ENCODE measurements at regions not wholly inside any gene's neighbourhood (a gene's known extent, or its start where the extent isn't known, plus 50 kb on each side); places are given as distances from the start of the nearest gene placed in this dataset.
"Not testable (repeated sequence)": the region's sequence is repeated elsewhere in the genome, so short reads cannot be mapped to it uniquely, and the experiment has no call there.

DNA sequence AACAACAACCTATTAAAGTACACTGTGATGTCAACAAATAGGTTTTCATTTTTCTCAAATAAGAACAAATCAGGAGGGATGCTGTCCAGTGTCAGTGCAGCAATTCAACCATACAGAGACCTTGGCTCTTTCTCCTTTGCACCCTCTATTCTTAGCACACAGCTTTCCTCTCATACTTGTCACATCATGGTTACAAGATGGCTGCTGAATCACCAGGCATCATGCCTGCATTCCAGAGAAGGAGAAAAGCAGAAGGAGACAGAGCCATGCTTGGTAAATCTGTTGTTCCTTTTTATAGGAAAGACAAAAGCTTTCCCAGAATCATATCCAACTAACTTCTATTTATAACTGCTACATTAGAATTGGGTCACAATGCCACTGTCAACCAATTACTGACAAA lies 124.7 kb upstream of the VLDLR start:
- no peak for DNase-seq (ENCODE audit: low spot score)

DNA sequence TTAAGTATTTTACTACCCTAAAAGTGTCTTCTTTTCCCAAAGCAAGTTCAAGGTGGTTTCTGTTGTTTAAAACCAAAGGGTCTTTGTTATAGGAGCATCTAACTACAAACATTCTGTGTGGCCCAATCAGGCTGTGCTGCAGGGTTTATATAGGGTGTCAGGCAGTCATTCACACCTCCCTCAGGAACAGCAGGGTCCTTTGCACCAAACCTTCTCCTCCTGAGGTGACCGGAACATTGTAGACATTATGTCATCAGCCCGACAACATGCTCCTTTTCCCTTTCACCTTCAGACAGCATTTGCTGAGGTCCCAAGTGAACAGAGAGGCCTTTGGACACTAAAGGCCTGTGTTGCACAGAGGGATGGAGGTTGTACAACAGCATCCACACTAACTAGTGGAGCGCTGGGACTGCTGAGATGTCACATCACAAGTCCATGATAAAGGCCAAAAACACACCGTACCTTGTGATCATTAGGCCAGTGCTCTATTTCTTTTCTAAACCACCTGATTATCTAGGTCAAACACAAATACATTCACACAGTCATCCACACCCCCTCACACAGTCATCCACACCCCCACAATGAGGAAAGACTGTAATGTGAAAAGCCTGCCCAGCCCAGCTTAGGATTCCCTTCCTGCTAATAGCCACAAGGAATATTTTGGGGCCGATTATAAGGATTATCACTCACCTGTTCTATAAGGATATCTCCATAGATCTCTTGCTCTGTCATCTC lies 123.8 kb upstream of the VLDLR start:
- no peak for DNase-seq (ENCODE audit: low spot score)

DNA sequence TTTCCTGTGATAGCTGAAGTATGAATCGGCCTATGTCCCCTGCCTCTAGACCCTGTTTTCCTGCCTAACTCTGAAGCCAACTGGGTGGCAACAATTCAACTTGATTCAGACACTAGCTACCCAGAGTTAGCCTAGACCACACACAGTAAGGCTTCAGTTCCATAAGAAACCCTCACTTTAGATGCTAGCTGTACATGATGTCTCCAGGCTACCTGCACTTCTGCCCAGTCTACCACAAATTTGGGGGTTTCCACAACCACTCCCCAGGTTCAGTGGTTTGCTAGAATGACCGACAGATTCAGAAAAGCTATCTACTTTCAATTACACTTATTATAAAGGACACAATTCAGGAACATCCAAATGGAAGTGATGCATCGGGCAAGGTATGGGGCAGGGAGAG lies 119.4 kb upstream of the VLDLR start:
- no peak for DNase-seq (ENCODE audit: low spot score)

DNA sequence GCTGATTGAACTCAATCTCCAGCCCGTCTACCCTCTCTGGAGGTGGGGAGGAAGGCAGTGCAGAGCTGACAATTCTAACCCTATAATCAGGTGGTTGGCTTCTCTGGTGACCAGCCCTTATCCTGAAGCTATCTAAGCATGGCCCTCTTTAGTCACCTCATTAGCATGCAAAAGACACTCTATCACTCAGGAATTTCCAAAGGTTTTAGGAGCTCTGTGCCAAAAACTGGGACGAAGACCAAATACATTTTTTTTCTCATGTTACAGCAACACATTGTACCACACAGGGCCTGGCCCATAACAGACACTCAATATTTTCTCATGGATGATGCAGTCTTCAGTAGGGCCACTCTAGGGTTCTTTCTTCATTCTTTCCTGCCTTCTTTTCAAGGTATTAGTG lies 118.8 kb upstream of the VLDLR start:
- no peak for DNase-seq (ENCODE audit: low spot score)

DNA sequence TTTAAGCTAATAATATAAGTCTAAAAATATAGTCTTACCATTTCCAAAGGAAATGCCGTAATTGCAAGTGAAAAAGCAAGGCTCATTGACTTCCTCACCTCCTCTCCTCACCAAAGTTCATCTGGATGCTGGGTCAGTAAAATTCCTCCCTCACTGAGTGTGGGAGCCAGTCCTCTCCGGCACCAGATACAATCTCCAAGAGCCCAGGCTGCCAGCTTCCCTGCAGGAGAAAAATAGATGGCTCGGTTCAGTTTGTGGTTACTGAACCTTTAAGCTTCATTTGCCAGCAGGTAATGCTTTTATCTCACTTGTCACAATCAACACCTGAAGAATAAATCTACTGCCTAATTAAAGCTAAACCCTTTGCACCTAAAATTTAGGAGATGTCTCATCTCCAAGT lies 115.3 kb upstream of the VLDLR start:
- DNase-seq (ENCODE audit: low spot score), result no peak

DNA sequence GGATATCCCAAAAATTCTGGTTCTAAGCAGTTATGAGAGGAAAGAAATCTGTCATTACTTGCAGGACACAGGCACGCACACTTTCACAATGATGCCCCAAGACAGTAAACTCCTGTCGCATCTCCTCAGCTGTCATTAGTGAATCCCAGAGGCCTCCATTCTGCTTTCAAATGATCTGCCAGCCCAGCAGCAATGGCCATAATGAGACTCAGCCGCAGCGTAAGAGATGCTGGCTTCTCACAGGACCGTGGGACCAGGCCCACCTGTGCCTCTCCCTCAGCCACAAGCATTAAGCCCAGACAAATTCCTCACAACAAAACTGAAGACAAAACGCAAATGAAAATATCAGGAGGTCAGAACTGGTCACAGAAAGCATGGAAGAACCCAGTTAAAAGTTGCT lies 98.0 kb upstream of the VLDLR start:
- no peak for DNase-seq (ENCODE audit: low spot score)

DNA sequence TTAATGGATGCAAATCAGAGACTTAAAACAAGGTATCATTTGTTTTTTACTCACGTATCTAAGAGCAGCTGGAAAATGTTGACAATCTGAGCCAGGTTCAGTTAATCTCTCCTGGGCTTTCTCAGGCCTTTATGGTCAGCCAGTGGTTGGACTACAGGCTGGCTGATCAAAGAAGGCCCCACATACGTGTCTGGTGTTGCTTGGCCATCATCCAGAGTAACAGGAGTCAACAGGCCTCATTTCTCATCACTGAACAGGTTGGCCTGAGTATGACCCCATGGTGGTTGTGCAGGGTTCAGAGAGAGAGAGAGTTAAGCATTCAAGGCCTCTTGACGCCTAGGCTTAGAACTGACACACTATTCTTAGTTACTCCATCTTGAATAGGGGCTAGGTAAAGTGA lies 97.0 kb upstream of the VLDLR start:
- DNase-seq (ENCODE audit: low spot score), result no peak

DNA sequence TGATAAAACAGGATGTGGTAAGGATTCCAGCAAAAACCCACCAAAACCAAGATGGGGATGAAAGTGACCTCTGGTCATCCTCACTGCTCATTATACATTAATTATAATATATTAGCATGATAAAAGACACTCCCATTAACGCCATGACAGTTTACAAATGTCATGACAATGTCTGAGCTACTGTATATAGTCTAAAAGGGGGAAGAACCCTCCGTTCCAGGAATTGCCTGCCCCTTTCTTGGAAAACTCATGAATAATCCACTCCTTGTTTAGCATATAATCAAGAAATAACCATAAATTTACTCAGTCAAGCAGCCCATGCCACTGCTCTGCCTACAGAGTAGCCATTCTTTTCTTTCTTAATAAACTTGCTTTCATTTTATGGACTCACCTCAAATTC lies 96.4 kb upstream of the VLDLR start:
- DNase-seq (ENCODE audit: low spot score), result no peak

DNA sequence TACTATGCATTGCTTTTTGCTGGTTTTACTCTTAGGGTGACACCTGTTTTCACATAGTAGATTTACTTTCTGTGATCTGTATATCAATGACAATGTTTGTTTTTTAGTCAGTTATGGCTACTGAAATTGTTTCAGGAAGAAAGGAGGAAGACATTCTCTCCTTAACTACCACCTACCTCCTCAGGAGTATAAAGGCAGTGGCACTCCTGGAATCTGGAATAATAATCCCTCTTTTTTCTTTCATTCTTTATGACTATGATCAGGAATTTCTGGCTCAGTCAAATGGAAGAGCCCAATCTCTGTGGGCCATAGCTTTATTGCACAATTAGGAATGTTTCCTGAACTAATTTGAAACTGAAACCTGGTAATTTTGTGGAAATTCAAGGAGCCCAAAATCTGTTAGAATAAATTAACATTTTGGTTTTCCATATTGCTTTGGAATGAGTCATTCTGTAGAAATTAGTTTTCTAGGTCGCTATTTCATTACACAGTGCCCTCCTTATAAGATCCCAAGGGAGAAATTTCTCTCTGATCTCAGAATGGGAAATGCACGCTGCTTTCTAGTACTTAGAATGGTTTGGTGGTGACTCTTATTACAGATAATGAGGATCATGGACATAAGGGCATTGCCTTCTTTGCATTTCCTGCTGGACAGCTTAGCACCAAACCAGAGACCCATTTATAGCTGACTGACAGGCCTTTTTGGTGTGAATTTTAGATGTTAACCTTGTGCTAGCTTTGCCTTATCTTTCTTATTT lies 95.3 kb upstream of the VLDLR start:
- no peak for DNase-seq (ENCODE audit: low spot score)

DNA sequence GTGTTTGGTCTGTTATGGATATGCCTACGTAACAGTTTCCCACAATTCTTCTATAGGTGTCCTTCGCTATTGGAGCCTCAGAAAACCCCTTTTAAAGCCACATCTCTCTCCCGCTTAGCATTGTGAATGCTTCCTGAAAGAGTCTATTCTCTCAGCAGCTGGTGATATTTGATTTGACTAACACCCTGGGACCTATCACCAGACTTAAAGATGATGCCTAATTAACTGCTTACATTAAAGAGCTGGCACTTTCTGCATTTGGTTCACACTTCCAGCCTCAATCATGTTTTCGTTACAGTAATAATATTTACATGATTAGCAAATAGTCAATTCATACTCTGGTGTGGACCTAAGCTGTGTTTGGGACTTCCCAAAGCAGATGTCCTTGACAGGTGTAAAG lies 90.1 kb upstream of the VLDLR start:
- no peak for DNase-seq (ENCODE audit: low spot score)

DNA sequence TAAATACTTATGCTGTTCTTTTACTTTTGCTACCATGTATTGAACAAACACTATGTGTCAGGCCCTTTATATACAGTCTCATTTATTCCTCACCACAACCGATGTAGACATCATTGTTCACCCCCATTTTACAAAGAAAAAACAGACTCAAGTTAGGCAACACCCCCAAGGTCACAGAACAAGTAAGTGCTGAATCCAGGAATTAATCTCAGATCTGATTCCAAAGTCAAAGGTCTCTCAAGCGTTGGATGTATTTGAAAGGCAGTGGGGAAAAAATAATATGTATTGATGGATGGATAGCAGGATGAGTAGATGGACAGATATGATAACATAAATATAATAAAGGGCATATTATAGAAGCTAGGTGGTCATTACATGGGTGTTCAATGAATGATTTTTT lies 85.1 kb upstream of the VLDLR start:
- DNase-seq (ENCODE audit: low spot score), result no peak

DNA sequence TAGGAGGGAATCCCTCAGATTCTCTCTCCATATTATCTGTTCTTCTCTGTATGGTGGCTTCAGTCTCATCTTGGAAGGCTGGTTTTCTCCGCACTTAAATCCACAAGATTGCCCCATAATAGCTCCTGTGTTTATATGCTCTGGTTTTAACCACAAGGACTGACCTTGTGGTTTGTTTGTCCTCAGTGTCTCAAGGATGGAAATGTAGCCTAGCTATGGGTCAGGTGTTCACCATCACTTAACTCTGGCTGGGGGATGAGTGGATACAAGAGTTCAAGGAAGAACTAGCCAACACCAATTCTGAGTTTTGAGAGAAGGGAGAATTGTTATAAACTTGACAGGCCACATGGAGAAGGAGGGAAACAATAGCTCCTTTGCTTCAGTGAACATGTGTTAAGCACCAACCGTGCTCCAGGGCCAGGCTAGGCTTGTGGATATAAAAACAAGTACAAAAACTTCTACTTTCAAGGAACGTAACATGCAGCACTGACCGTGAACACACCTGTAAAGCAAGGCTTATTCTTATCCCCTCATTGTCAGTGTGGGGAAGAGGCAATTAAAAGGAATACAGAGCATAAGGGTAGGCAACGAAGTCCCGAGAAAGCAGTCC lies 75.6 kb upstream of the VLDLR start:
- no peak for DNase-seq (ENCODE audit: low spot score)

DNA sequence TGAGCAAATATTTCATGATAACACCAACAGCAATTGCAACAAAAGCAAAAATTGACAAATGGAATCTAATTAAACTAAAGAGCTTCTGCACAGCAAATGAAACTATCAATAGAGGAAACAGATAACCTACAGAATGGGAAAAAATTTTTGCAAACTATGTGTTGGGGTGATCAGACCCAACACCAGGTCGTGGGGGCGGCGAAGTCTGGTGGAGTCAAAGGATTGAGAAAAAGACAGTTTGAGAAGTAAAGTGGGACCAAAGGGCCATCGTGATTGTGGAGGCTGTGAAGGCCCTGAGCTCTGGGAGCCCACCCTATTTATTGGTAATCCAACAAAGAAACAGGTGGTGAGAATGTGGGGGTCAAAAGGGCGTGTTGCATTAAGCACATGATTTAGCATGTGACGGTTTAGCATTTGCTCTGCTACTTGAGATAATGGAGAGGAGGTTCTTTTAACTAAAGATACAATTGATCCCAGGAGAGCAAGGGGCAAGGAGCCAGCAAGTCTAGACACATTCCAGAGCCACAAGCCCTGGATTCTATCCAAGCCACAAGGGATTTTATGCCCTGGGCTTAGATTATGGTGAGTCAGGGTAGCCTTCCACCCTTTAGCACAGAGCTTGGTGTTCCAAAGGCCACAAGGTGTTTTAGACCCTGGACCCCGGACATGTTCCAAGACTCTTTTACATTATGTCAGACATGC lies 65.5 kb upstream of the VLDLR start:
- DNase-seq (ENCODE audit: low spot score), result not testable (repeated sequence)

DNA sequence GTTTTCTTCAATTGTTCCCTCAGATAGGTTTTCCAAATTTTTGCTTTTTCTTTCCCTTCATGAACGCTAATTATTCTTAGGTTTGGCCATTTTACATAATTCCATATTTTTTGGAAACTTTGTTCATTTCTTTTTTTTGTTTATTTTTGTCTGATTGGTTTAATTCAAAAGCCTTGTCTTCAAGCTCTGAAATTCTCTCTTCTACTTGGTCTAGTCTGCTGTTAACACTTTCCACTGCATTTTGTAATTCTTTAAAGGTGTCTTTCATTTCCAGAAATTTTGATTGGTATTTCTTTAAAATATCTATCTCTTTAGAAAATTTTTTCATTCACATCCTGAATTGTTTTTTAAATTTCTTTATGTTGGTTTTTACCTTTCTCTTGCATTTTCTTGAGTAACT lies 63.9 kb upstream of the VLDLR start:
- DNase-seq (ENCODE audit: low spot score), result no peak

DNA sequence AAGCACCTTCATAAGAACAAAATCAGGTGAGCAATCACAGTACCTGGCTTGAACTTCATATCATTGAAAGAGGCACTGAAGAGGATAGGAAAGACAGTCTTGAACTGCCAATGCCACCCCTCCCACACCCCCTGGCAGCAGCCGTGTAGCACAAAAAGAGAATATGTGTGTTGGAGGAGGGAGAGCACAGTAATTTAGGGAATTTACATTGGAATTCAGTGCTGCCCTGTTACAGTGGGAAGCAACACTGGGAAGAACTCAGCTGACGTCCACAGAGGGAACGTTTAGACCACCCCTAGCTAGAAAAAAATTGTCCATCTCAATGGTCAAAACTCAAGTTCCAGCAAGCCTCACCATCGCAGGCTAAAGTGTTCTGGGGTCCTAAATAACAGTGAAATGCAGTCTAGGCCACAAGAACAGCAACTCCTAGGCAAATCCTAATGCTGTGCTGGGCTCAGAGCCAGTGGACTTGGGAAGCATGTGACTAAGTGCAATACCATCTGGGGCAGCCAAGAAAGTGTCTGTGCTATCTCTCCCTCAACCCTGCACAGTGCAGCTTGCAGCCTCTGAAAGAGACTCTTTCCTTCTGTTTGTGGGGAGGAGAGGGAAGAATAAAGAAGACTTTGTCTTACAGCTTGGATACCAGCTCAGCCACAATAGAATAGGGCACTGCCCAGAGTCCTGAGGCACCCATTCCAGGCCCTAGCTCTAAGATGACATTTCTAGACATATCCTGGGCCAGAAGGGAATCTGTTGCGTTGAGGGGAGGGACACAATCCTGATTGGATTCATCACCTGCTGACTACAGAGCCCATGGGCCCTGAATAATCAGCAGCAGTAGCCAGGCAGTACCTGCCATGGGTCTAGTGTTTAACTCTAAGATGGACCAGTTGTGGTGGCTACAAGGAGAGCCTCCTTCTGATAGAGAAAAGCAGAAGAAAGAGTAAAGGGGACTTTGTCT lies 62.1 kb upstream of the VLDLR start:
- DNase-seq (ENCODE audit: low spot score), result no peak

DNA sequence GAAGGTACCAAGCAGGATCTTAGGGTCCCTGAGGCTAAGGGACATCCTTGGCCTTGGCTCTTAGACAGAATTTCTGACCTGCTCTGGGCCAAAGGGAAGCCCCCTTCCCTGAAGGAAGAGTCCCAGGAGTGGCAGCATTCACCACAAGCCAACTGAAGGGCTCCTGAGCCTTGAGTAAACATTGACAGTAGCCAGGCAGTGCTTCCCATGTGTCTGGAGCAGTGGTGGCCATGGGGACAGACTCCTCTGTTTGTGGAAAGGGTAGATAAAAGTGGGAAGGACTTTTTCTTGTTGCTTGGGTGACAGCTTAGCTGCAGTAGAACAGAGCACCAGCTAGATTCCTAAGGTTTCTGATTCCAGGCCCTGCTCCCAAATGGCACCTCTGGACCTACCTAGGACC lies 61.4 kb upstream of the VLDLR start:
- DNase-seq (ENCODE audit: low spot score), result no peak

DNA sequence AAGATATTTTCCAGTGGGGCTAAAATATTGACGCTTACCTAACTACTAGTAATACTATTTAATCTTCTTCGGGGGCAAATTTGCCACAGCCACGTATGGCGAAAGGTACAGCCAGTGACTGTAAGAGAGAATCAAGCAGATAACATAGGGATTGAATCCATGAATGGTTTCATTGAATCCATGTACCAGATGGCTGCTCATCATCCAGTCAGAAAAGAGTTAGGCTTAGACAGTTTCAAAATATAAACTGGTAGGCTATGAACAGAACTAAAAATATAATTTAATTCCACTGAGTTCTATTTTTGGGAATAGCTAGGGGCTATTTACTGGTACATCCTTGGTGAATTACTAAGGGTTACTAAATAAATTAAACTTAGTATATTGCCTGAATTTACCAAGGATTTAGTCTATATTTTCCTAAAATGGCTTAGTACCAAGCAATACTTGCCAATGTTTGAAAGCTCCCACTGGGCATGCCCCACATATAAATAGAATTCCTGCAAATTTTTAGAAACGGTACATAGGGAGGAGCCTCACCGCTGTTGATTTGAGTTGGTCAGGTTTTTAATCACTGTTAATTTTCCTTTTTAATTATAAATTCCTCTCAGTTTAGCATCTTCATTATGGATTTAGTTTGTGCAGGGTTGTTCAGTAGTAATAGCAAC lies 55.8 kb upstream of the VLDLR start:
- DNase-seq (ENCODE audit: low spot score), result no peak

DNA sequence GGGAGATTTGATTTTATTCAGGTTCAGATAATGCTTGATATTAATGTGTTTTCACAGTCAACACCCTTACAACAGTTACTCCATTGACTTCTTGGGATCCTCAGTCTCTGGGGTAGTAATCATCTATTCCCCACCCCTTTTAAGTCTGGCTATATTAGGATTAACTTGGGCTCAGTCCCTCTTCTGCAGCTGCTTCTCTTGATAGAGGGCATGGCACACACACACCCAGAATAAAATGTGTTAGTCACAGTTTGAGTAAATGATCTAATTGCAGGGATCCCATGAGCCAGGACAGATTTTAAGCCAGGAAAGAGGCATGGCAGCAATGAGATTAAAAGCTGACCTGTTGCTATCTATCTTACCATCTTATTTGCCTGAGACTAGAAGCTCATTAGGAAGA lies 53.7 kb upstream of the VLDLR start:
- DNase-seq (ENCODE audit: low spot score), result no peak

DNA sequence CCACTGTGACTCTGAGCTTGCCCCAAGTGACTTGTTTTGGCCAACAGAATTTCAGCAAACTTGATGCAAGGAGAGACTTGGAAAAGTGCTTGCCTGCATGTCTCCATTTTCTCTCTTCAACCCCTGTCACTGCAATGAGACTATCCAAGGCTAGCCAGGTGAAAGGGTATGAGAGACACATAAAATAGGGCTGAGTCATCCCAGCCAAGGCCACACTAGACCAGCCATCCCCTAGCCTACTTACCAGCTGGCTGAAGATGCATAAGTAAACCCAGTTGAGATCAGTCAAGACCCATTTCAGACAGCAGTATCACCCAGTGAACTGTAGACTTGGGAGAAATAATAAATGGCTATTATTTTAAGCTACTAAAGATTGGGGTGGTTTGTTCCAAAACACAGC lies 52.9 kb upstream of the VLDLR start:
- no peak for DNase-seq (ENCODE audit: low spot score)

DNA sequence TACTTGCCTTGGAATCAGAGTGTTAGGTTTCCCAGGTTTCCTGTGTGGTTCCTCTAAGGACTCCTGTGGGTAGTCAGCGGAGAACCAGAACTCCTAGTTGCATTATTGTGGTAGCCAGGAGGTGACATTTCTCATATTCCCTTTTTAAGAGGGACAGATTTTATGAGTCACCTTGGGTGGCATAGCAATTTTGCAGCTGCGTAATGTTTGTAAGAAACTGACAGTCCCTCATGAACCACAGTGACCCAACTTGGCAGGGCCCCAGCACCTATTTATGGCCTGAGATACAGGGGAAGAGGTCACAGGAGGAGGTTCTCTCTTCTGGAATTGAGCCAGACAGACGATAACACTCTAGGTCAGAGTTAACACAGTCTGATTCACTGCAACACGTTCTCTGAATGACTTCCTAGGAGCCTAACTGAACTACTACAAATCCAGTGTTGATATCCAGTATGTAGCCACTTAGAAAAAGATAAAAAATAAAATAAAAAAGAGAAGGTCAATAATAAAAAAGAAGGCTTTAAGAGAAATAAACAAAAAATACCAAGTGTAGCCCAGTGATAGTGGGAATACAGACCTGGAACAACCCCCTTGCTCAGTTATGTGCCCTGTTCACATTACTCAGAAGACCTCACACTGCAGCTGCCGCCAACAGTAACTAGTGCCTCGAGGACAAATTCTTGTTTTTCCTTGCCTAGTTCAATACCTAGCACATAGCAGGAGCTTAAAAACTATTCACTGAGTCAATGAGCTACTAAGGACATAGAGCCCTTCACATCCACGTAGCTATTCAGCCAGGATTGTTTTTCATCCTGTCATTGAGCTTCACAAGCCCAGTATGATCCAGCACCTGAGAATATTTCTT lies 50.7 kb upstream of the VLDLR start:
- DNase-seq (ENCODE audit: low spot score), result peak; percentile 8
